ENCODE measurements at regions not wholly inside any gene's neighbourhood (a gene's known extent, or its start where the extent isn't known, plus 50 kb on each side); places are given as distances from the start of the nearest gene placed in this dataset.

DNA sequence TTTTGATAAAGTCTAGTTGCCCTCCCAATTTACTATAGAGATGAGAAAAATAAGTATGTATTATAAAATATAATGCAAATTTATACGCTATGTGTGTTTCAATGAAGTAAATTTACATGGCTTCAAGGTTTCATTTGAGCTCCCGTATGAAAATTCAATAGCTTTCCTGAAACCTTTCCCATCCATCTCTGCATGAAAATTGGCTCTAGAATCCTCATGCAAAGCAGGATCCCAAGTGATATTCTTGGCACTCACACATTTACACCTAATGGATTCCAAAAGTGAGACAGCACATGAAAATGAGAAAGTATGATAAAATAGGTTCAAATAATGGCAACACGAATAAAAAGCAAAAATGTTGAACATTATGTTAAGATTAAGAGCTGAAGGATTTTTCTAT is 1595.8 kb upstream of the SEL1L start:
- no peak for DNase-seq
- no peaks in the 10 kb centered on the region for H3K36me3 Mint-ChIP-seq (ENCODE audit: insufficient read depth, unreplicated experiment)
- no TSS peak for BruUV-seq (replicated peaks)

DNA sequence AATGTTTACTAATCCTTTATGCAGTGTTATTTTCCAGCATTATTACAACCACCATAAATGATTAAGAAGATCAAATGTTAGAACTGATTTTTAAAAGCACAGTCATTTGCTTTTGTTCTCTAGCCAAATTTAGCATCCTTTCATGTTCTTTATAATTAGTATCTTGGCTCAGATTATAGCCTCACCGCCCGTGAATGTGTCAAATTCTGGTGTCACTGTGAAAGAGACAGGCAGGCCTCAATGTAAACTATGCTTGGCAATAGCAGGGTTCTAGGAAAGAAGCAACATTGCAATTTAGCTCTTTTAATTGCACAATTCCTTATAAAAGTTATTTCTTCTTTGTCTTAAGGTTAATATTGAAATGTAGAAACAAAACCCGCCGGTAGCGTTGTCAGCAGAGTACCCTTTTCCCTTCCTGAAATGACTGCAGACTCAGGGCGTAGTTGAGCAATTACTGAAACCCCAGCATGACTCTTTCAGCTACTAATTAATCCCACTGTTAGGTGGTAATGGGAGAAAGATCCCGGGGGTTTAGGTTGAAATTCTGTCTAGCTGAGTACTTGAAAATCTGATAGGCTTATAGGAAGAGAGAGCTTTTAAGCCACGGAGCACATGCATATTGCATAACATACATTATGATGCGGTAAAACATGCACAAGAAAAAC is 1600.5 kb upstream of the SEL1L start:
- Mint-ChIP-seq H3K27me3 (ENCODE audit: insufficient read depth, unreplicated experiment) (peaks cover 13% of the 10 kb centered on the region), H3K4me3 (ENCODE audit: unreplicated experiment) (no peak overlapping the region), H3K27ac (ENCODE audit: unreplicated experiment) (no peak overlapping the region), H3K9me3 (ENCODE audit: unreplicated experiment) (no peaks in the 10 kb centered on the region), H3K36me3 (ENCODE audit: insufficient read depth, unreplicated experiment) (no peaks in the 10 kb centered on the region), H3K4me1 (ENCODE audit: low read depth, unreplicated experiment) (no peaks in the 10 kb centered on the region)
- POLR2A ChIA-PET: no interaction called here
- intact Hi-C loops (cut with micrococcal nuclease; ENCODE audit: unreplicated experiment): no loop called here
- CTCF ChIA-PET: no interaction called here
- no peak for TF ChIP-seq CTCF (IDR thresholded peaks at IDR 0.05; ENCODE audit: insufficient read depth in 1 of 2, low read depth in 1 of 2, low read length in 1 of 2, severe bottlenecking in 1 of 2, unreplicated experiment in 1 of 2)
- no peak for DNase-seq
- H3K9me3 ChIP-seq: no peaks in the 10 kb centered on the region
- H3K36me3 ChIP-seq (ENCODE audit: control insufficient read depth, insufficient read depth, low read length): no peaks in the 10 kb centered on the region
- no TSS peak for BruUV-seq (replicated peaks)
- 0 out of 2 replicates have a peak, but pooled peaks cover 3% of the 10 kb centered on the region for H3K4me1 ChIP-seq
- H3K27me3 ChIP-seq (replicated peaks; ENCODE audit: control insufficient read depth, insufficient read depth, low read length): no peaks in the 10 kb centered on the region
- no peak overlapping the region for H3K4me3 ChIP-seq (ENCODE audit: low read depth, low read length)

More for the DNA sequence above, 1595.8 kb upstream of the SEL1L start:
- Histone ChIP-seq H3K4me3 (ENCODE audit: low read depth, low read length) (no peak overlapping the region), H3K9me3 (no peaks in the 10 kb centered on the region), H3K27me3 (replicated peaks; ENCODE audit: control insufficient read depth, insufficient read depth, low read length) (no peaks in the 10 kb centered on the region), H3K36me3 (ENCODE audit: control insufficient read depth, insufficient read depth, low read length) (no peaks in the 10 kb centered on the region), H3K4me1 (no peaks in the 10 kb centered on the region)
- intact Hi-C loops (cut with micrococcal nuclease; ENCODE audit: unreplicated experiment): no loop called here
- no peak for TF ChIP-seq CTCF (IDR thresholded peaks at IDR 0.05; ENCODE audit: insufficient read depth in 1 of 2, low read depth in 1 of 2, low read length in 1 of 2, severe bottlenecking in 1 of 2, unreplicated experiment in 1 of 2)
- H3K9me3 Mint-ChIP-seq (ENCODE audit: unreplicated experiment): no peaks in the 10 kb centered on the region
- no peak overlapping the region for H3K27ac Mint-ChIP-seq (ENCODE audit: unreplicated experiment)
- H3K27me3 Mint-ChIP-seq (ENCODE audit: insufficient read depth, unreplicated experiment): peaks cover 21% of the 10 kb centered on the region
- H3K4me1 Mint-ChIP-seq (ENCODE audit: low read depth, unreplicated experiment): no peaks in the 10 kb centered on the region
- no peak overlapping the region for H3K4me3 Mint-ChIP-seq (ENCODE audit: unreplicated experiment)
- CTCF ChIA-PET: no interaction called here
- POLR2A ChIA-PET: no interaction called here

DNA sequence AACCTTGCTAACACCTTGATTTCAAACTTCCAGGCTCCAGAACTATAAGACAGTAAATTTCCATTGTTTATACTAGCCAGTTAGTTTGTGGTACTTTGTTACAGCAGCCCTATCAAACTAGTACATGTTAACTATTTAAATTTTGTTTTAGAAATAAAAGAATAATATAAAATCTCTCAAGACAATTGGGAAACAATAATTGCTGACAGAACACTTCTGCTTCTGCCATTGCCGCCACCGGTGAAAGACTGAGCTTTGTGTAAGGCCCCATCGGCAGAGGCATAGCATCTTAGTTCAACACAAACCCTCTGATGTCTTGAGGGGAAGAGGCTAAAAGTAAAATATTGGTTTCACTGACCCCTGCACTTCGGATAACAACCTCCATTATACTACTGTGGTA is 1607.1 kb upstream of the SEL1L start:
- Mint-ChIP-seq H3K9me3 (ENCODE audit: unreplicated experiment) (no peaks in the 10 kb centered on the region), H3K36me3 (ENCODE audit: insufficient read depth, unreplicated experiment) (no peaks in the 10 kb centered on the region), H3K4me3 (ENCODE audit: unreplicated experiment) (no peak overlapping the region), H3K27me3 (ENCODE audit: insufficient read depth, unreplicated experiment) (no peaks in the 10 kb centered on the region), H3K27ac (ENCODE audit: unreplicated experiment) (no peak overlapping the region), H3K4me1 (ENCODE audit: low read depth, unreplicated experiment) (no peaks in the 10 kb centered on the region)
- BruUV-seq (replicated peaks): no TSS peak
- no peaks in the 10 kb centered on the region for H3K27me3 ChIP-seq (replicated peaks; ENCODE audit: control insufficient read depth, insufficient read depth, low read length)
- no peak for TF ChIP-seq CTCF (IDR thresholded peaks at IDR 0.05; ENCODE audit: insufficient read depth in 1 of 2, low read depth in 1 of 2, low read length in 1 of 2, severe bottlenecking in 1 of 2, unreplicated experiment in 1 of 2)
- H3K4me3 ChIP-seq (ENCODE audit: low read depth, low read length): no peak overlapping the region
- intact Hi-C loops (cut with micrococcal nuclease; ENCODE audit: unreplicated experiment): no loop called here
- H3K36me3 ChIP-seq (ENCODE audit: control insufficient read depth, insufficient read depth, low read length): no peaks in the 10 kb centered on the region
- no peak for DNase-seq
- 0 out of 2 replicates have a peak, but pooled peaks cover 3% of the 10 kb centered on the region for H3K4me1 ChIP-seq
- ChIA-PET POLR2A (no interaction called here), CTCF (no interaction called here)
- H3K9me3 ChIP-seq: no peaks in the 10 kb centered on the region

All from Caco-2 (cell line).